ENCODE measurements at regions not wholly inside any gene's neighbourhood (a gene's known extent, or its start where the extent isn't known, plus 50 kb on each side); places are given as distances from the start of the nearest gene placed in this dataset.

DNA sequence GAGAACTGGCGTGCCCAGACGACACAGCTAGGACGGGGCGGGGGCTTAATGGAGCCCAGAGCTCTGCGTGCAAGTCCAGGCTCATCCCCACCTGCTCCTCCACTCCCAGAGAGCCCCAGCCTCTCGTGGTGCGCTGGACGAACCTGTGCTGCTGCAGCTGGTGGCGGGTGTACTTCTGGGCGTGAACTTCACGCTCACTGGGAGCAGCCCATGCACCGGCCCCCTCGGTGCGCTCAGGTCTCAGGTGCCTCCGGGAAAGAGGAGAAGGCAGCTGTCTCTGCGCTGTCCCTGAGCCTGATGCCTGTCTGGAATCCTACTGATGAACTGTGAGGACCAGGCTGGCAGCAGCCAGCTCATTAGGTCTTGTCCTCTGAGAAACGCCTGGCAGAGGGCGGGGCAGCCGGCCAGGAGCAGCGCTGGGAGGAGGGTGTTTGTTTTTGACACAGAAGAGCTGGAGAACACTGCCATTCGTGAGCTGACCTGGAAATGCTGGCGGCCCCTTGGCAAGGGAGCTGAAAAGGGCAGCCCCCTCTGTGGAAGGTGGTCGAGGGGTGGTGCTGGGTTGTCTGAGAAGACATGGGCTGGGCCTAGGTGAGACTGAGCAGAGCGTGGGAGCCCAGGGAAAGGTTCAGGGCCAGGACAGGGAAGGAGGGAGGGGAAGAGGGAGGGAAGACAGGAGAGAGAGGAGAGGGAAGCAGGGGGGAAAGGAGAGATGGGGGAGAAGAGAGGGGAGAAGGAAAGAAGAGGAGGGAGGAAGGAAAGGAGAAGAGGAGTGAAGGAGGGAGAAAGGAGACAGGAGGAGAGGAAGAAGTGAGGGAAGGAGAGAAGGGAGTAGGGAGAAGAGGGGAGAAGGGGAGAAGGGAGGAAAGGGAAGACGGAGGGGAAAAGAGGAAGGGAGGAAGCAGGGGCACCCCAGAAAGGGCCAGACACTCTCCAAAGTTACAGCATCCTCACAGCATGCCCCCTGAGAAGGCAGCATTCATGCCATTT lies 53.5 kb upstream of the TNS3 start (continued):
- TF ChIP-seq, protein P1, sequence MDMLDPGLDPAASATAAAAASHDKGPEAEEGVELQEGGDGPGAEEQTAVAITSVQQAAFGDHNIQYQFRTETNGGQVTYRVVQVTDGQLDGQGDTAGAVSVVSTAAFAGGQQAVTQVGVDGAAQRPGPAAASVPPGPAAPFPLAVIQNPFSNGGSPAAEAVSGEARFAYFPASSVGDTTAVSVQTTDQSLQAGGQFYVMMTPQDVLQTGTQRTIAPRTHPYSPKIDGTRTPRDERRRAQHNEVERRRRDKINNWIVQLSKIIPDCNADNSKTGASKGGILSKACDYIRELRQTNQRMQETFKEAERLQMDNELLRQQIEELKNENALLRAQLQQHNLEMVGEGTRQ (IDR thresholded peaks at IDR 0.05; ENCODE audit: low read depth, low read length): no peak
- TF ChIP-seq, protein P1 (CRISPR knock-in tag; IDR thresholded peaks at IDR 0.05; ENCODE audit: borderline replicate concordance): no peak
- TF ChIP-seq PHF8 (CRISPR knock-in tag; IDR thresholded peaks at IDR 0.05) (peak; percentile 56), TGIF2 (CRISPR knock-in tag; IDR thresholded peaks at IDR 0.05) (peak; percentile 71; the same call in 1 of the 2 replicates), NONO (IDR thresholded peaks at IDR 0.05) (no peak), NONO (CRISPR knock-in tag; conservative IDR thresholded peaks at IDR 0.05) (peak; percentile 61; the same call in 1 of the 2 replicates), ZFP1 (CRISPR knock-in tag; IDR thresholded peaks at IDR 0.05) (no peak), PATZ1 (CRISPR knock-in tag; IDR thresholded peaks at IDR 0.05) (no peak; the same call in 1 of the 2 replicates), ZNF468 (CRISPR knock-in tag; IDR thresholded peaks at IDR 0.05) (0 out of 2 replicates have a peak, but pooled peaks have one; percentile 77), ZNF44 (CRISPR knock-in tag; IDR thresholded peaks at IDR 0.05) (no peak), ZNF850 (CRISPR knock-in tag; conservative IDR thresholded peaks at IDR 0.05) (no peak), KAT8 (CRISPR knock-in tag; IDR thresholded peaks at IDR 0.05) (peak; percentile 32; the same call in 1 of the 2 replicates), CCDC6 (CRISPR knock-in tag; IDR thresholded peaks at IDR 0.05) (no peak), REPIN1 (CRISPR knock-in tag; IDR thresholded peaks at IDR 0.05; ENCODE audit: borderline replicate concordance, low read depth) (no peak), ZBTB3 (CRISPR knock-in tag; IDR thresholded peaks at IDR 0.05; ENCODE audit: borderline replicate concordance, low read depth) (0 out of 2 replicates have a peak, but pooled peaks have one; percentile 34), ZNF337 (CRISPR knock-in tag; IDR thresholded peaks at IDR 0.05; ENCODE audit: borderline replicate concordance, low read depth) (no peak), ZNF792 (CRISPR knock-in tag; IDR thresholded peaks at IDR 0.05) (0 out of 2 replicates have a peak, but pooled peaks have one; percentile 36), AGO2 (optimal IDR thresholded peaks at IDR 0.05; ENCODE audit: low read depth, low read length) (no peak), ZNF296 (CRISPR knock-in tag; conservative IDR thresholded peaks at IDR 0.05) (no peak), SRY (CRISPR knock-in tag; IDR thresholded peaks at IDR 0.05) (0 out of 2 replicates have a peak, but pooled peaks have one; percentile 36)
- TF ChIP-seq, protein P2, sequence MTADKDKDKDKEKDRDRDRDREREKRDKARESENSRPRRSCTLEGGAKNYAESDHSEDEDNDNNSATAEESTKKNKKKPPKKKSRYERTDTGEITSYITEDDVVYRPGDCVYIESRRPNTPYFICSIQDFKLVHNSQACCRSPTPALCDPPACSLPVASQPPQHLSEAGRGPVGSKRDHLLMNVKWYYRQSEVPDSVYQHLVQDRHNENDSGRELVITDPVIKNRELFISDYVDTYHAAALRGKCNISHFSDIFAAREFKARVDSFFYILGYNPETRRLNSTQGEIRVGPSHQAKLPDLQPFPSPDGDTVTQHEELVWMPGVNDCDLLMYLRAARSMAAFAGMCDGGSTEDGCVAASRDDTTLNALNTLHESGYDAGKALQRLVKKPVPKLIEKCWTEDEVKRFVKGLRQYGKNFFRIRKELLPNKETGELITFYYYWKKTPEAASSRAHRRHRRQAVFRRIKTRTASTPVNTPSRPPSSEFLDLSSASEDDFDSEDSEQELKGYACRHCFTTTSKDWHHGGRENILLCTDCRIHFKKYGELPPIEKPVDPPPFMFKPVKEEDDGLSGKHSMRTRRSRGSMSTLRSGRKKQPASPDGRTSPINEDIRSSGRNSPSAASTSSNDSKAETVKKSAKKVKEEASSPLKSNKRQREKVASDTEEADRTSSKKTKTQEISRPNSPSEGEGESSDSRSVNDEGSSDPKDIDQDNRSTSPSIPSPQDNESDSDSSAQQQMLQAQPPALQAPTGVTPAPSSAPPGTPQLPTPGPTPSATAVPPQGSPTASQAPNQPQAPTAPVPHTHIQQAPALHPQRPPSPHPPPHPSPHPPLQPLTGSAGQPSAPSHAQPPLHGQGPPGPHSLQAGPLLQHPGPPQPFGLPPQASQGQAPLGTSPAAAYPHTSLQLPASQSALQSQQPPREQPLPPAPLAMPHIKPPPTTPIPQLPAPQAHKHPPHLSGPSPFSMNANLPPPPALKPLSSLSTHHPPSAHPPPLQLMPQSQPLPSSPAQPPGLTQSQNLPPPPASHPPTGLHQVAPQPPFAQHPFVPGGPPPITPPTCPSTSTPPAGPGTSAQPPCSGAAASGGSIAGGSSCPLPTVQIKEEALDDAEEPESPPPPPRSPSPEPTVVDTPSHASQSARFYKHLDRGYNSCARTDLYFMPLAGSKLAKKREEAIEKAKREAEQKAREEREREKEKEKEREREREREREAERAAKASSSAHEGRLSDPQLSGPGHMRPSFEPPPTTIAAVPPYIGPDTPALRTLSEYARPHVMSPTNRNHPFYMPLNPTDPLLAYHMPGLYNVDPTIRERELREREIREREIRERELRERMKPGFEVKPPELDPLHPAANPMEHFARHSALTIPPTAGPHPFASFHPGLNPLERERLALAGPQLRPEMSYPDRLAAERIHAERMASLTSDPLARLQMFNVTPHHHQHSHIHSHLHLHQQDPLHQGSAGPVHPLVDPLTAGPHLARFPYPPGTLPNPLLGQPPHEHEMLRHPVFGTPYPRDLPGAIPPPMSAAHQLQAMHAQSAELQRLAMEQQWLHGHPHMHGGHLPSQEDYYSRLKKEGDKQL (CRISPR knock-in tag; IDR thresholded peaks at IDR 0.05; ENCODE audit: low read depth): no peak

Data from HepG2 (cell line).